ENCODE measurements at regions not wholly inside any gene's neighbourhood (a gene's known extent, or its start where the extent isn't known, plus 50 kb on each side); places are given as distances from the start of the nearest gene placed in this dataset.

GRCh38 chr6:139650941-139651340 is 276.5 kb upstream of the CITED2 start:
- Histone ChIP-seq H3F3A (ENCODE audit: insufficient read depth, low read length, poor library complexity, severe bottlenecking) (peaks cover under 1% of the 10 kb centered on the region), H3K79me2 (replicated peaks; ENCODE audit: insufficient read depth, low read length) (no peaks in the 10 kb centered on the region), H3K9ac (ENCODE audit: low read length) (no peak overlapping the region), H3K9me2 (ENCODE audit: insufficient read depth, low read length) (no peaks in the 10 kb centered on the region), H3K9me3 (ENCODE audit: low read length) (no peaks in the 10 kb centered on the region), H4K20me1 (ENCODE audit: insufficient read depth) (no peaks in the 10 kb centered on the region), H3K27ac (ENCODE audit: low read length) (no peak overlapping the region), H3K4me3 (ENCODE audit: low read length) (no peak overlapping the region), H3K36me3 (ENCODE audit: insufficient read depth, low read length) (no peaks in the 10 kb centered on the region), H2AFZ (ENCODE audit: low read depth, low read length) (no peak overlapping the region), H3K27me3 (ENCODE audit: insufficient read depth, low read depth, low read length) (no peaks in the 10 kb centered on the region), H3K4me2 (ENCODE audit: low read length) (no peak overlapping the region)
- TF ChIP-seq POLR2AphosphoS5 (IDR thresholded peaks at IDR 0.05) (no peak), TAF1 (IDR thresholded peaks at IDR 0.05; ENCODE audit: low read depth) (no peak), RAD21 (conservative IDR thresholded peaks at IDR 0.05) (no peak), CTCF (IDR thresholded peaks at IDR 0.05; ENCODE audit: poor library complexity, severe bottlenecking) (no peak), REST (IDR thresholded peaks at IDR 0.05; ENCODE audit: borderline replicate concordance) (no peak), EP300 (conservative IDR thresholded peaks at IDR 0.05; ENCODE audit: poor library complexity, severe bottlenecking) (no peak), MXI1 (conservative IDR thresholded peaks at IDR 0.05; ENCODE audit: poor library complexity, severe bottlenecking) (no peak), SMC3 (conservative IDR thresholded peaks at IDR 0.05; ENCODE audit: poor library complexity) (no peak), EZH2 (IDR thresholded peaks at IDR 0.05; ENCODE audit: borderline replicate concordance, insufficient read depth, low read length, poor library complexity, severe bottlenecking) (no peak)

DNA sequence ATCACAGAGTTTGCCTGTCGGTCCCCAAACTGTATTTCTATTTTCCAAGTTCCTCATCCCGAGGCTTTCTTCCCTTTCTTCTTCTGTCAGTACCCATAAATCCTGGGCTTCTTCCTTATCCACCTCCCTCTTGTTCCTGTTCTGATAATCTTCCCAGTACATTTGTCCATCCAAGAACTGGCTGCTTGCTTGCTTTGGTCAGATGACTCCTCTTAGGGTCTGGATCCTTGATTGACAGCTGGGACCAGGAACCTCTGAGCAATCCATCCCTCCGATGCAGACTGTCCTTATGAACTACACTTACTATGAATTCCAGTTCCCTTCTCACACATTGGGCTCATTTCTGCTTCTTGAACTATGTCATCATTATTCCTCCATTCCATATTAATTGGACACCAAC is 275.3 kb upstream of the CITED2 start:
- Histone ChIP-seq H3K36me3 (ENCODE audit: insufficient read depth, low read length) (no peaks in the 10 kb centered on the region), H3K79me2 (replicated peaks; ENCODE audit: insufficient read depth, low read length) (no peaks in the 10 kb centered on the region), H3K27me3 (ENCODE audit: insufficient read depth, low read depth, low read length) (no peaks in the 10 kb centered on the region), H4K20me1 (ENCODE audit: insufficient read depth) (no peaks in the 10 kb centered on the region), H3K4me2 (ENCODE audit: low read length) (no peak overlapping the region), H3K9ac (ENCODE audit: low read length) (no peak overlapping the region), H3F3A (ENCODE audit: insufficient read depth, low read length, poor library complexity, severe bottlenecking) (no peaks in the 10 kb centered on the region), H3K27ac (ENCODE audit: low read length) (no peak overlapping the region), H3K4me3 (ENCODE audit: low read length) (no peak overlapping the region), H3K9me3 (ENCODE audit: low read length) (no peaks in the 10 kb centered on the region), H2AFZ (ENCODE audit: low read depth, low read length) (no peak overlapping the region), H3K9me2 (ENCODE audit: insufficient read depth, low read length) (no peaks in the 10 kb centered on the region)
- no peak for TF ChIP-seq REST (IDR thresholded peaks at IDR 0.05; ENCODE audit: borderline replicate concordance)
- no peak for TF ChIP-seq POLR2AphosphoS5 (IDR thresholded peaks at IDR 0.05)
- no peak for TF ChIP-seq EZH2 (IDR thresholded peaks at IDR 0.05; ENCODE audit: borderline replicate concordance, insufficient read depth, low read length, poor library complexity, severe bottlenecking)
- TF ChIP-seq RAD21 (conservative IDR thresholded peaks at IDR 0.05): no peak
- no peak for TF ChIP-seq TAF1 (IDR thresholded peaks at IDR 0.05; ENCODE audit: low read depth)

Data from neural cell (in vitro differentiated cells).